ENCODE measurements at regions not wholly inside any gene's neighbourhood (a gene's known extent, or its start where the extent isn't known, plus 50 kb on each side); places are given as distances from the start of the nearest gene placed in this dataset.

DNA sequence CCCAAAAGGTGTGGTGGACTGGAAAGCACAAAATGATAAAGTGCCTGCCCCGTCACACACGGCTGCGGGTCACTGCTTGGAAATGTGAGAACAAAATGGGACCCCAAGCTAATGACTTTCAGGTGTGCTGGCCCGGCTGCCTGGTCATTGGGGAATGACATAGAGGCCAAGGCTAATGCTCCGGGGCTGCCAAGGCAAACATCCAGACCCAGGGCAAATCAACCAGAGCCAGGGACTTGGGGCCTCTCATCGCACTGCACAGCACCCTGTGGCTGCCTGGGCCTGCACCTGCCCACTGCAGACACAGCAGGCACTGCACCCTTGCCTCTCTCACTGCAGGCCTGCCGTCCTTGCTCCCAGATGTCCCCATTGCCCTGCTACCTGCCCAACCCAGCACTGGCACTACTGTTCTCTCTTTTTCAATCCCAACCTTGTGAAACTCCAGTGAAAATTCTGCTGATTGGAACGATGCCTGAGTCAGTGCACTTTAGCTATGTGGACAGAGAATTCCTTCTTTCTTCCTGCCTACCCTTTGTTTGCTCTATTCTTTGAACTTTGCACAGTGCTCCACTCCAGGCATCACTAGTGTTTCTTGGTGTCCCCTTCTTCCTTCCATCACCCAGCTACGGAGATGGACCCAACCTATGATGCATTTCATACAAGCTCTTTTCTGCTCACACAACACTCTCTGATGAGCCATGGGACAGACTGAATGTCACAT lies 849.5 kb downstream of the MAFB start:
- TF ChIP-seq POLR2A (IDR thresholded peaks at IDR 0.05) (no peak), POLR2AphosphoS5 (IDR thresholded peaks at IDR 0.05; ENCODE audit: insufficient read depth in 1 of 2, low read depth in 1 of 2) (no peak)
- TF ChIP-seq, protein P1, sequence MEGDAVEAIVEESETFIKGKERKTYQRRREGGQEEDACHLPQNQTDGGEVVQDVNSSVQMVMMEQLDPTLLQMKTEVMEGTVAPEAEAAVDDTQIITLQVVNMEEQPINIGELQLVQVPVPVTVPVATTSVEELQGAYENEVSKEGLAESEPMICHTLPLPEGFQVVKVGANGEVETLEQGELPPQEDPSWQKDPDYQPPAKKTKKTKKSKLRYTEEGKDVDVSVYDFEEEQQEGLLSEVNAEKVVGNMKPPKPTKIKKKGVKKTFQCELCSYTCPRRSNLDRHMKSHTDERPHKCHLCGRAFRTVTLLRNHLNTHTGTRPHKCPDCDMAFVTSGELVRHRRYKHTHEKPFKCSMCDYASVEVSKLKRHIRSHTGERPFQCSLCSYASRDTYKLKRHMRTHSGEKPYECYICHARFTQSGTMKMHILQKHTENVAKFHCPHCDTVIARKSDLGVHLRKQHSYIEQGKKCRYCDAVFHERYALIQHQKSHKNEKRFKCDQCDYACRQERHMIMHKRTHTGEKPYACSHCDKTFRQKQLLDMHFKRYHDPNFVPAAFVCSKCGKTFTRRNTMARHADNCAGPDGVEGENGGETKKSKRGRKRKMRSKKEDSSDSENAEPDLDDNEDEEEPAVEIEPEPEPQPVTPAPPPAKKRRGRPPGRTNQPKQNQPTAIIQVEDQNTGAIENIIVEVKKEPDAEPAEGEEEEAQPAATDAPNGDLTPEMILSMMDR (IDR thresholded peaks at IDR 0.05) = no peak
- H3K4me1 ChIP-seq = no peaks in the 10 kb centered on the region
- H3K4me3 ChIP-seq = no peak overlapping the region
- H3K27me3 ChIP-seq = no peaks in the 10 kb centered on the region
- intact Hi-C loops (cut with DNase I) = no loop called here
- H3K9me3 ChIP-seq = no peaks in the 10 kb centered on the region
- no peak overlapping the region for H3K27ac ChIP-seq
- no peak for DNase-seq (ENCODE audit: extremely low spot score in 2 of 2)
- no peaks in the 10 kb centered on the region for H3K36me3 ChIP-seq

DNA sequence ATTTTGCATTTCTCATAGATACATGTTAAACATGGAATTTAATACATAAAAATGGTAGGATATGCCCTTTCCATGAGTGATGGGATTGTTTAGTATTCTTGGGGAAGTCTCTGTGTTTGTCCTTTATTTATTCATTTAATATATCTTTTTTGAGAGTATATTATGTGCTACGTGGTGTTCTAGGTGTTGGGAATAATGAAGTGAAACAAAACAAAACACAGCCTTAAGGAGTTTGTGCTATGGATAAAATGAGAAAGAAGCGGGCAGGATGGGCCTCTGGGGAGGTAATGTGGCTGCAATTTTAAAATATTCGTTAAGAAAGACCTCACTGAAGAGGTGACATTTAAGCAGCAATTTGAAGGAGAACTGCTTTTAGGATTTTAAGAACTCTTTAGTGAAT lies 851.5 kb downstream of the MAFB start:
- Histone ChIP-seq H3K36me3 (no peaks in the 10 kb centered on the region), H3K27me3 (no peaks in the 10 kb centered on the region), H3K9me3 (no peaks in the 10 kb centered on the region), H3K4me1 (no peaks in the 10 kb centered on the region), H3K4me3 (no peak overlapping the region), H3K27ac (no peak overlapping the region)
- DNase-seq (ENCODE audit: extremely low spot score in 2 of 2) = no peak
- intact Hi-C loops (cut with DNase I) = no loop called here
- TF ChIP-seq POLR2AphosphoS5 (IDR thresholded peaks at IDR 0.05; ENCODE audit: insufficient read depth in 1 of 2, low read depth in 1 of 2) (no peak), POLR2A (IDR thresholded peaks at IDR 0.05) (no peak)
- TF ChIP-seq, protein P1 (IDR thresholded peaks at IDR 0.05) = no peak

DNA sequence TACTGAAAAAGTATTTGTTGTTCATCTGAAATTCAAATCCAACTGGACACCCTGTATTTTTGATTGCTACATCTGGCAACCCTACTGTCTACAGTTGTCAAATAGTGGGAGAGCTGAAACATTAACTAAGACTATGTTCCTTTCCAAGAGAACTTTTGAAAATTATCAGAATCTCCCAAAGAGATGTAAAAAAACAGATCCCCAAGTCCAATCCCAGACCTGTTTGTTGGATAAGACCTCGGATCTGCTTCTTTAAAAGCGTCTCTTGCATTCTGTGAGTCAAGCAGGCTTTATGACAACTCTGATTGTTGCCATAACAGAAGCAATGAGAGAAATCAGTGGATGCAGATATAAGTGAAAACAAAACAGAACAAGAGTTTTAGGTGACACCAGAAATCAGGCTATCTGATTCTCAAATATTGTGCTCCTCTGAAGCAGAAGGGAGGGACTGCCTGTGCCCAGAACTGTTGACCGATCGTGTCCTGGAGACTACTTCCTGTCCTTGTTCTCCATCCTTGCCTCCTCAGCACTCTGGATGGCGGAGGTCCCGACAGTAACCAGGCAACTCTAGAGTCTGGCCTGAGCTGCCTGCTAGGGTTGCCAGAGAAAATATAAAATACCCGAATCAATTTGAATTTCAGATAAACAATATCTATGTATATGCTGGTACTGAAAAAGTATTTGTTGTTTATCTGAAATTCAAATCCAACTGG lies 853.8 kb downstream of the MAFB start:
- no peak overlapping the region for H3K4me3 ChIP-seq
- DNase-seq (ENCODE audit: extremely low spot score in 2 of 2) = no peak
- H3K27ac ChIP-seq = no peak overlapping the region
- H3K9me3 ChIP-seq = no peaks in the 10 kb centered on the region
- intact Hi-C loops (cut with DNase I) = no loop called here
- H3K4me1 ChIP-seq = no peaks in the 10 kb centered on the region
- TF ChIP-seq, protein P1 (IDR thresholded peaks at IDR 0.05) = no peak
- no peaks in the 10 kb centered on the region for H3K36me3 ChIP-seq
- no peaks in the 10 kb centered on the region for H3K27me3 ChIP-seq

DNA sequence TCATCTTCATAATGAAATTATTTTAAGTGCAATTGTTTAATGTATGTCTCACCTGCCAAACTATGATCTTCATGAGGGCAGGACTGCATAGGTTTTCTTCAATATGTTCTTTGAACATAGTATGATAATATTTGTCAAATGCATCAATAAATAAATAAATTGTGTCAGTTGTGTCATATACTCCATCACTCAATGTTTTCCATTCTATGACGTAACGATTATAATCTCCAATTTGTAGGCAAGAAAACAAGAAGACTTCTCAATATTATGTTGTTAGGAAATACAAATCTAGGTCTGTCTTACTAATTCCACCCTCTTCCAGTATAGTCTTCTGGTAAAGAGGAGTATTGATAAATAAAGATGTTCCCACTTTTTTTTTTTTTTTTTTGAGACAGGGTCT lies 858.1 kb downstream of the MAFB start:
- H3K4me3 ChIP-seq = no peak overlapping the region
- no peaks in the 10 kb centered on the region for H3K36me3 ChIP-seq
- intact Hi-C loops (cut with DNase I) = no loop called here
- H3K27me3 ChIP-seq = no peaks in the 10 kb centered on the region
- no peaks in the 10 kb centered on the region for H3K9me3 ChIP-seq
- no peak for DNase-seq (ENCODE audit: extremely low spot score in 2 of 2)
- no peaks in the 10 kb centered on the region for H3K4me1 ChIP-seq
- no peak for TF ChIP-seq POLR2A (IDR thresholded peaks at IDR 0.05)
- no peak overlapping the region for H3K27ac ChIP-seq

GRCh38 chr20:39829661-39830060 lies 859.4 kb downstream of the MAFB start:
- Histone ChIP-seq H3K36me3 (no peaks in the 10 kb centered on the region), H3K4me1 (no peaks in the 10 kb centered on the region), H3K4me3 (no peak overlapping the region), H3K9me3 (no peaks in the 10 kb centered on the region), H3K27ac (no peak overlapping the region), H3K27me3 (no peaks in the 10 kb centered on the region)
- no peak for DNase-seq (ENCODE audit: extremely low spot score in 2 of 2)
- TF ChIP-seq, protein P1 (IDR thresholded peaks at IDR 0.05) = no peak
- TF ChIP-seq POLR2AphosphoS5 (IDR thresholded peaks at IDR 0.05; ENCODE audit: insufficient read depth in 1 of 2, low read depth in 1 of 2) (no peak), POLR2A (IDR thresholded peaks at IDR 0.05) (no peak)
- intact Hi-C loops (cut with DNase I) = no loop called here
